ENCODE measurements at regions not wholly inside any gene's neighbourhood (a gene's known extent, or its start where the extent isn't known, plus 50 kb on each side); places are given as distances from the start of the nearest gene placed in this dataset.

DNA sequence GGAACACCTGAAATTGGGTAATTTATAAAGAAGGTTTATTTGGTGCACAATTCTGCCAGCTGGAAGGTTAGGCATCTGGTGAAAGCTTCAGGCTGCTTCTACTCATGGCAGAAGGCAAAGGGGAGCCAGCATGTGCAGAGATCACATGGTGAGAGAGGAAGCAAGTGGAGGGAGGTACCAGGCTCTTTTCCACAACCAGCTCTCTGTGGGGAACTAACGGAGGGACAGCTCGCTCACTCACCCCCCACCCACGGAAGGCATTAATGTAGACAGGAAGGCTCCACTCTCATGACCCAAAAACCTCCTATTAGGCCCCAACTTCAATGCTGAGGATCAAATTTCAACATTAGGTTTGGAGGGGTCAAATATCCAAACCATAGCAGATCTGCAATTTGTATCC lies 75.6 kb upstream of the ARHGAP32 start:
- ChIA-PET CTCF (ENCODE audit: partially characterized antibody) (interaction anchor here (1.1 to 1.4 kb wide), 3 partner anchors 9 to 62 kb away, joined by 3 to 4 read pairs (median 3); no protein-coding TSS in a partner anchor), POLR2A (ENCODE audit: partially characterized antibody) (interaction anchor here (1.9 kb wide), 1 partner anchor 9 kb away, joined by 5 read pairs; no protein-coding TSS in a partner anchor)
- H4K91ac ChIP-seq (replicated peaks; ENCODE audit: insufficient read length, low read length) = no peak overlapping the region
- H2BK15ac ChIP-seq (ENCODE audit: low read length) = no peak overlapping the region
- FAIRE-seq (peak; percentile 66), DNase-seq (ENCODE audit: low read depth in 1 of 2, low spot score in 2 of 2) (no peak)
- 57% methylated on average over 3 of the region's 3 CpGs; no CpG with 5 or more reads in 1 of the 2 experiments for whole genome bisulfite sequencing, 2 experiments (ENCODE audit: extremely low coverage in 1 of 2, insufficient coverage in 1 of 2, insufficient read length in 1 of 2, insufficient replicate concordance in 2 of 2, low coverage in 1 of 2, low lambda C conversion rate in 2 of 2, missing lambda C conversion rate in 1 of 2)
- no peak overlapping the region for H3K4ac ChIP-seq (replicated peaks; ENCODE audit: insufficient read length, low read depth, low read length)
- H3K9me3 ChIP-seq (ENCODE audit: insufficient read depth in 2 of 2, low read depth in 1 of 2, low read length in 1 of 2) = no peaks in the 10 kb centered on the region
- no peaks in the 10 kb centered on the region for H3K23me2 ChIP-seq (ENCODE audit: low read depth, low read length)
- no peak overlapping the region for H2AK5ac ChIP-seq (ENCODE audit: low read depth, low read length)
- H2BK120ac ChIP-seq (replicated peaks; ENCODE audit: low read depth, low read length) = no peak overlapping the region
- no peak overlapping the region for H4K5ac ChIP-seq (ENCODE audit: insufficient read length, low read depth, low read length)
- H4K20me1 ChIP-seq (replicated peaks in 1 of 2; ENCODE audit: control insufficient read depth in 1 of 2, insufficient read depth in 2 of 2, low read length in 2 of 2) = no peaks in the 10 kb centered on the region
- peaks cover 0 to 5% (median 3%) of the 10 kb centered on the region in 4 experiments; a peak in 5 of 7 replicates for H3K4me1 ChIP-seq (replicated peaks in 1 of 4; ENCODE audit: control insufficient read depth in 3 of 4, insufficient read depth in 4 of 4, low read length in 3 of 4)
- no peak overlapping the region for H2BK12ac ChIP-seq (ENCODE audit: low read depth, low read length)
- H3K9ac ChIP-seq (replicated peaks in 1 of 4; ENCODE audit: extremely low read depth in 1 of 4, low read depth in 3 of 4, low read length in 3 of 4) = no peak overlapping the region
- H2AFZ ChIP-seq (ENCODE audit: low read length) = no peak overlapping the region
- H3K27me3 ChIP-seq (replicated peaks in 1 of 4; ENCODE audit: control insufficient read depth in 3 of 4, extremely low read depth in 1 of 4, insufficient read depth in 3 of 4, low read length in 3 of 4) = no peaks in the 10 kb centered on the region
- H3K79me2 ChIP-seq (ENCODE audit: control insufficient read depth in 1 of 2, insufficient read depth in 2 of 2, low read length in 2 of 2) = peaks cover 8 to 95% of the 10 kb centered on the region in 2 experiments; a peak in 3 of 4 replicates
- peak overlapping the region; percentile 62; the same call in 1 of the 2 replicates for H3K18ac ChIP-seq (ENCODE audit: extremely low read depth, low read length)
- H3K14ac ChIP-seq (ENCODE audit: insufficient read length) = no peak overlapping the region
- peak overlapping the region in 1 of 2 experiments; percentile 12; a peak in 2 of 4 replicates for H3K4me2 ChIP-seq (ENCODE audit: insufficient read depth in 1 of 2, low read depth in 2 of 2, low read length in 2 of 2)
- H2BK5ac ChIP-seq (ENCODE audit: low read depth, low read length) = no peak overlapping the region
- no peak overlapping the region for H3K4me3 ChIP-seq (ENCODE audit: extremely low read depth in 1 of 4, insufficient read depth in 2 of 4, low read depth in 3 of 4, low read length in 4 of 4)
- peaks cover 6% of the 10 kb centered on the region for H3K79me1 ChIP-seq (ENCODE audit: low read depth, low read length)
- no peaks in the 10 kb centered on the region for H3K36me3 ChIP-seq (ENCODE audit: control insufficient read depth in 2 of 4, insufficient read depth in 4 of 4, low read length in 3 of 4)
- no peak overlapping the region for H4K8ac ChIP-seq (ENCODE audit: extremely low read depth, insufficient read depth, low read length)
- no peak overlapping the region for H3K27ac ChIP-seq (ENCODE audit: low read depth, low read length)
- no peak overlapping the region for H3K23ac ChIP-seq (ENCODE audit: insufficient read length)
- H3K56ac ChIP-seq (replicated peaks; ENCODE audit: insufficient read length, low read depth, low read length) = no peak overlapping the region
- no peak overlapping the region for H2BK20ac ChIP-seq (ENCODE audit: low read length)
- no peak for TF ChIP-seq KDM5A (IDR thresholded peaks at IDR 0.05; ENCODE audit: low read length)
- TF ChIP-seq TEAD4 (IDR thresholded peaks at IDR 0.05; ENCODE audit: low read depth, low read length) = no peak
- TF ChIP-seq CHD2 (IDR thresholded peaks at IDR 0.05; ENCODE audit: low read length) = no peak
- TF ChIP-seq YY1 (IDR thresholded peaks at IDR 0.05; ENCODE audit: low read depth, low read length) = no peak
- no peak for TF ChIP-seq TAF1 (IDR thresholded peaks at IDR 0.05; ENCODE audit: low read depth, low read length)
- TF ChIP-seq RFX5 (IDR thresholded peaks at IDR 0.05; ENCODE audit: borderline replicate concordance, low read depth, low read length) = no peak
- no peak for TF ChIP-seq ASH2L (IDR thresholded peaks at IDR 0.05; ENCODE audit: low read length)

Data from H1 (cell line).